SH-SY5Y (cell line): ENCODE measurements at regions not wholly inside any gene's neighbourhood (a gene's known extent, or its start where the extent isn't known, plus 50 kb on each side); places are given as distances from the start of the nearest gene placed in this dataset.

ENCODE experiments used
- GATA2 ChIP-seq: IDR thresholded peaks from 2 replicates; pipeline ENCODE4 v1.6.1; 2011; ENCODE audit warnings: mild to moderate bottlenecking, low read depth, low read length
- GATA3 ChIP-seq: IDR thresholded peaks from 2 replicates; pipeline ENCODE4 v1.6.1; 2011; ENCODE audit warnings: low read depth, mild to moderate bottlenecking, low read length, moderate library complexity

- TF ChIP-seq GATA2 (no peak), GATA3 (no peak)
These were observed 781.7 kb upstream of the CITED2 start for GRCh38 chr6:140156131-140156530.

DNA sequence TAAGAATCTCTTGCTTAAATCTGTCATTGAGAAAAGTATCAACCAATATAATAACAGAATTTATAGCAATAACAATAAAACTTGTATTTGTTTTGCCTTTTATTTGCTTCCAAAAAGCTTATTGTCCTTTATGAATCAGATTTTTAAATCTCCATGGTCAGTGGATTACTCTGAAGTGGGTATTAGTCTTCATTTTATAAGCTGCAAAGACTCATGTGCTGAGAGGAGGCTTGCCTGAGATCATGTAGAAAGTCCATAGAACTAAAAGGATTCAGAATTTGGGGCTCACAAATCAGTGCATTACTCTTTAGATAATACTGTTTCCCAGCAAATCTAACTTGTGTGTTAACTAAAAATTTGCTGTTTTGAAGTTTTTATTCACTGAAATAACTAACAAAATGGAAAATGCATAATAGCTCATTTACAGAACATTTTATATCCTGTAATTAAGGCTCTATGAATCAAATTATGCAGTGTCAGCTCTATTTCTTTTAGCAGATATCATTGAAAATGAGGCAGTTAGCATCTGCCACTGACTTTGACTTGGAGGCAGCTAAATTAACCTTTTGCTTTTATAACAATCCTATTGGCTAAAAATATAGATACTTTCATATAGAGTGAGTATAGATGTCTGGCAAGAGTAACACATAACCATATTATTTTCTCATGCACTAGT lies 781.1 kb upstream of the CITED2 start:
- TF ChIP-seq GATA3 (no peak), GATA2 (no peak)

DNA sequence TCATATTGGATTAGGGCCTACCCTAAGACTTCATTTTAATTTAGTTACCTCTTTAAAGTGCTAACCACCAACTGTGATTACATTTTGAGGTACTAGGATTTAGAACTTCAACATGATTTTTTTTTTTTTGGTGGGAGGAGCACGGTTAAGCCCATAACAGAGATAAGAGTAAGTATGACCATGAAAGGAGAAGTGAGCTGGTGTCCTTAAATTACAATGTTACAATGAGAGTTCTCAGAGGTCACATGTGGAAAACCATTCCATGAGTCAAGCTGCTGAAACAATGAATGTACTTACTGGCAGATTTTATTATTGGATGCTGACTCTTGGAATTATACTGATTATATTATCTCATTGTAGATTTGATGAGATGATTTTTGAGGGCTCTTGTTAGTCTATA lies 779.3 kb upstream of the CITED2 start:
- TF ChIP-seq GATA2 (no peak), GATA3 (no peak)

DNA sequence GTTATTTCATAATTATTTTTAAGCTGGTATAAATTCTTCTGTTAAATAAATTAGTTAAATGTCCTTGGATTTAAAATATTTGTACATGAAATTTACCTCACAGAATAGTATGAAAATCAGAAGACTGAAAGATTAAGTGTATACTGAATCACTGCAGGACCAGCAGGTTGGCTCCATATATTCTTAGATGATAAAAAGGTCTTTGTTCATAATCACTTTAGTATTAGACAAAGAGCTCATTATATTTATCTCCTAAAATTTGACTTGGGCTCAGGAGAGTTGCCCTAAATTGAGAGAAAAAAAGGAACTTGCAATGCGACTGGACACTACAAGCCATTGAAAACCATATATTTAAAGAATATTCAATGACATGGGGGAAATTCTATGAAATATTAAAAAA lies 766.4 kb upstream of the CITED2 start:
- TF ChIP-seq GATA2, result no peak
- TF ChIP-seq GATA3, result no peak

DNA sequence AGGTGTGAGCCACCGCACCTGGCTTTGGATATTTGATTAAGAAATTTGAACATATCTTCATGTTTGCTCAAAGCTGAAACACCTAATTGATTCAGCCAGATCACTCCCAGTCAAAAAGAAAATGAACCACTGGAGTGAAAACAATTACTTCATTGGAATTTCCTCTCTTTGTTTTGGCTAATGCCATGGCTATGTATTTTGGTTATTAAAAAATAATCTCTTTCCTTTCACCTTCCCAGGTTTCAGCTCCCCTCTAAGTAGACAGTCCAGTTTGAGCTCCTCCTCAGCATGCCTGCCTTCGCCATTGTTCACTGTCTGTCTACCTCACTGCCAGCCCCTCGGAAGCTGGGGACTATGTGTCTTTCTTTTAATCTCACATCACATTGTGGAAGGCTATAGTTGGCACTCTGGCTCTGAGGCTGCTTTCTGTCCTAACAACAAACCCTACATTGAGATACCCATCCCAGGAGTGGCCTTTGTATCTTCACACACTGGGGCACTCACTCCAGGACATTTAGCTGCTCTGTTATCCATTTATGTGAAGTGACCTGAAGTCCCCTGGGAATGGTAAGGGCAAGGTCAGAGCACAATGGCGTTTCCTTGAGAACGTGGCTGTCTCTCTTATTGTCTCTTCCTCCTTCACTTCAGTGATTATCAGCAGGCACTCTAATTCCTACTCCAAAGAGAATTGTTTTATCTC lies 764.0 kb upstream of the CITED2 start:
- TF ChIP-seq GATA2, result no peak
- no peak for TF ChIP-seq GATA3

GRCh38 chr6:140134224-140134623 lies 759.8 kb upstream of the CITED2 start:
- TF ChIP-seq GATA2 (no peak), GATA3 (no peak)

- TF ChIP-seq GATA2 (no peak), GATA3 (no peak)
These were observed 755.6 kb upstream of the CITED2 start for GRCh38 chr6:140130074-140130473.

DNA sequence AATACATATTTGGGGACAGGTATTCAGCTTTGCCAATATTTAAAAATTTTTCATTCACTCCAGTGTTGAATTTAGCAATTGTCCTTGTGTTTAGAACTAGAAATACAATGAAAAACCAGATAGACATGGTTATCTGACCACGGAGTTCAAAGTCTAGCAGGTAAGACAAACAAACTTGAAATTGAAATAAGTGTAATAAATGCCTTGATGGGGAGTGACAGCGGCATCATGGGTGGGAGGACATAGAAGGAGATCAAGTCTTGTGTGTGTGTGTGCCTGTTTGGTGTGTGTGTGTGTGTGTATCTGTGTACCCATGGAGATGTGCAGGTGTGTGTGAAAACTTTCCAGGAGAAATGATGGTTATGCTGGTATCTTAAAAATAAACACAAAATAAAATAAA lies 750.0 kb upstream of the CITED2 start:
- TF ChIP-seq GATA3 (no peak), GATA2 (no peak)

- TF ChIP-seq GATA2, result no peak
- TF ChIP-seq GATA3, result no peak
These were observed 733.7 kb upstream of the CITED2 start for GRCh38 chr6:140108167-140108566.

DNA sequence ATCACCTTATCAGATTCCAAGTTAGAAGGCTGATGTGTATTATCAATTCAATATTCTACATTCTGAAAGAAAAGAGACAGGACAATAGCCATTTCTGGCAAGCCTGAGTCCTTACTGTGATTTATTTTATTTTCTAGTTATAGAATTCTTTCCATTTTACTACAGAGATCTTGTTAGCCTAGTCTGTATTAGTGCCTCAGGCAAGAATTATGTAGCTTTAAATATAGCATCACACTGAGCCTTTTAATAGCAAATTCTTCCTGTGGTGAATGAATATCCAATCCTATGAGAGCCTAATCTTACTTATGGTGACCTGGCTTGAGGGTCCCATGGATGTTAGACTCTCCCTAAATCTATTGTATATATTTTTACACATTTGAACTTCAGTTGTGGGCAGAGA lies 732.8 kb upstream of the CITED2 start:
- TF ChIP-seq GATA3, result no peak
- no peak for TF ChIP-seq GATA2

GRCh38 chr6:140105857-140106256 lies 731.4 kb upstream of the CITED2 start:
- TF ChIP-seq GATA3 (no peak), GATA2 (no peak)

DNA sequence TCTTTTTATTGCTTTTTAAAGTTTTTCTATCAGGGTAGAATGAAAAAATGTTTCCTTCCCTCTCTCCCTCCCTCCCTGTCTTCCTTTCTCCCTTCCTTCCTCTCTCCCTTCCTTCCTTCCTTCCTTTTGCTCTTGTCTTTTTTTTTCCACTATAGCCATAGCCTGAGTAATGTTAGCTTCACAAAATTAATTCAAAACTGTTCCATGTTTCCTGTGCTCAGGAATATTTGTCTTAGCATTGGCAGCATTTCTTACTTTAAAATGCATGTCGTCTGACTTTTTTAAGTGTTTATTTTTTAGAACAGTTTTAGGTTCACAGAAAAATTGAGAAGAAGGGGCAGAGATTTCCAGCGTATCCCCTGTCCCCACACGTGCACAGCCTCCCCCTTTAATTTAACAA lies 730.8 kb upstream of the CITED2 start:
- TF ChIP-seq GATA2 (no peak), GATA3 (no peak)

GRCh38 chr6:140101818-140102217 lies 727.4 kb upstream of the CITED2 start:
- TF ChIP-seq GATA2 (no peak), GATA3 (no peak)

- TF ChIP-seq GATA2 (no peak), GATA3 (no peak)
These were observed 726.9 kb upstream of the CITED2 start for GRCh38 chr6:140101367-140101766.

DNA sequence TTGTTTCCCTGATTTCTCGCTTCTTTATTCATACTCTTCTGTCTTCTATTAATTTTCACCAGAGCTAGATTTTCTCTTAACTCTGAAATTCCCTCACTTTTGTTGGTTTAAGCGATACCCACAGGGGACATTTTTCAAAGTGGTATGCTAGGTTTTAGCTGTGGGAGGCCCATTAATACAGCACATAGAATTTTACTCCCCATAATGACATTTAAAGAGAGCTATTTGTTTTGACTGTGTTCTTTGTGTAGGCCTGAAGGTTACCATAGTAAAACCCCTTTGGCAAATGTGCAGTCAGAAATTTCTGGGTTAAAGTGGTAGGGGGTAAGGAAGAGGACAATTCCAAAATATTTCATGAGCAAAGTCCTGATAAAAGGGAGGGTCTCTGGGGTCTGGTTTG lies 721.1 kb upstream of the CITED2 start:
- TF ChIP-seq GATA2 (no peak), GATA3 (no peak)

DNA sequence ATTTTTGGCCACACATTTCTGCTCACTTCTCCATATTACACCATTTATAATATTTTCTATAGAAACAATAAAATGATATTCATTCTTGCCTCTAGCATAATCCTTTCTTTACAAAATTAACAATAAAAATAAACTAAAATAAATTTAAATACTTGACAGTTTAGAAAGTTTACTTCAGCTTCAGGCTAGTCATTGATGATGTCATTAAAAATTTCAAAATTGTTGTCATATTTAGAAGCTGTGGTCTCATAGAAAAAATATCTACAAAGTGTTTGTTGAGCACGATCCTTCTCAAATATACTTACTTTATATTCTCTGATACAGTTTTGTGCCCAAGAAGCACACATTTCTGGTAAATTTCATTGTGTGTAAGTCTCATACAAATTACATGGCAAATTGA lies 717.4 kb upstream of the CITED2 start:
- TF ChIP-seq GATA3, result no peak
- TF ChIP-seq GATA2, result no peak
